Hepatocyte (in vitro differentiated cells): ENCODE measurements at regions not wholly inside any gene's neighbourhood (a gene's known extent, or its start where the extent isn't known, plus 50 kb on each side); places are given as distances from the start of the nearest gene placed in this dataset.

ENCODE experiments used
- DNase-seq: peaks from one replicate; pipeline ENCODE4 v3.0.0-alpha.2; 2016; ENCODE audit warnings: low spot score
- H2AFZ ChIP-seq: fragments of 200-600 bp; sonication (generic); 2 replicates; pipeline ENCODE4 v1.6.0; 2016; ENCODE audit warnings: antibody characterized with exemption, mild to moderate bottlenecking
- H3K27ac ChIP-seq: fragments of 200-600 bp; sonication (generic); 2 replicates; pipeline ENCODE4 v1.5.1; 2016; ENCODE audit warnings: mild to moderate bottlenecking
- H3K27me3 ChIP-seq: fragments of 200-600 bp; sonication (generic); 2 replicates; pipeline ENCODE4 v1.6.1; 2016
- H3K36me3 ChIP-seq: fragments of 200-600 bp; sonication (generic); replicated peaks from 2 replicates; pipeline ENCODE4 v1.5.1; 2016; ENCODE audit warnings: low read depth; ENCODE audit not compliant: insufficient read depth
- H3K4me1 ChIP-seq: fragments of 200-600 bp; sonication (generic); 2 replicates; pipeline ENCODE4 v1.5.1; 2016; ENCODE audit warnings: mild to moderate bottlenecking, moderate library complexity; ENCODE audit not compliant: insufficient read depth
- H3K4me2 ChIP-seq: fragments of 200-600 bp; sonication (generic); 2 replicates; pipeline ENCODE4 v1.6.0; 2016
- H3K4me3 ChIP-seq: fragments of 200-600 bp; sonication (generic); 2 replicates; pipeline ENCODE4 v1.5.1; 2016; ENCODE audit warnings: mild to moderate bottlenecking
- H3K79me2 ChIP-seq: fragments of 200-600 bp; sonication (generic); 2 replicates; pipeline ENCODE4 v1.6.0; 2017; ENCODE audit warnings: mild to moderate bottlenecking
- H3K9me2 ChIP-seq: fragments of 200-600 bp; sonication (generic); replicated peaks from 2 replicates; pipeline ENCODE4 v1.6.0; 2017; ENCODE audit warnings: mild to moderate bottlenecking; ENCODE audit not compliant: insufficient read depth
- H3K9me3 ChIP-seq: fragments of 200-600 bp; sonication (generic); 2 replicates; pipeline ENCODE4 v1.5.1; 2016; ENCODE audit warnings: low read depth, mild to moderate bottlenecking
- H4K20me1 ChIP-seq: fragments of 200-600 bp; sonication (generic); 2 replicates; pipeline ENCODE4 v1.6.0; 2016; ENCODE audit warnings: mild to moderate bottlenecking; ENCODE audit not compliant: insufficient read depth, poor library complexity, severe bottlenecking
- CTCF ChIP-seq: fragments of 200-600 bp; sonication (generic); IDR thresholded peaks from 2 replicates; pipeline ENCODE4 v1.5.1; 2016; ENCODE audit warnings: antibody characterized with exemption, mild to moderate bottlenecking; ENCODE audit not compliant: poor library complexity
- EZH2 ChIP-seq: fragments of 200-600 bp; sonication (generic); IDR thresholded peaks from 2 replicates; pipeline ENCODE4 v1.6.1; 2016; ENCODE audit warnings: antibody characterized with exemption, mild to moderate bottlenecking, borderline replicate concordance
- EZH2phosphoT487 ChIP-seq: fragments of 200-600 bp; sonication (generic); IDR thresholded peaks from one replicate; pipeline ENCODE4 v1.6.1; 2018; ENCODE audit warnings: antibody characterized with exemption, mild to moderate bottlenecking, low read depth, moderate library complexity; ENCODE audit not compliant: unreplicated experiment, severe bottlenecking
- WGBS: methylation state at CpG from one replicate; pipeline ENCODE4 v1.1.6; 2016; ENCODE audit warnings: low lambda C conversion rate; ENCODE audit errors: missing lambda C conversion rate; 5-methylcytosine and 5-hydroxymethylcytosine counted together

- no peaks in the 10 kb centered on the region for H3K4me1 ChIP-seq
- WGBS = 61% methylated on average over 4 of the region's 4 CpGs
- H3K4me2 ChIP-seq = no peak overlapping the region
- no peaks in the 10 kb centered on the region for H3K27me3 ChIP-seq
- H3K9me3 ChIP-seq = no peaks in the 10 kb centered on the region
- no peak overlapping the region for H3K4me3 ChIP-seq
- H3K9me2 ChIP-seq = no peaks in the 10 kb centered on the region
- H3K79me2 ChIP-seq = no peaks in the 10 kb centered on the region
- no peaks in the 10 kb centered on the region for H4K20me1 ChIP-seq
- H3K36me3 ChIP-seq = no peaks in the 10 kb centered on the region
- H3K27ac ChIP-seq = no peak overlapping the region
- no peak for DNase-seq
- no peak overlapping the region for H2AFZ ChIP-seq
- no peak for TF ChIP-seq EZH2phosphoT487
- no peak for TF ChIP-seq EZH2
- TF ChIP-seq CTCF = no peak
These were observed 85.4 kb upstream of the VOPP1 start for GRCh38 chr7:55657654-55658053.

GRCh38 chr7:55651057-55651456 is 78.8 kb upstream of the VOPP1 start:
- Histone ChIP-seq H3K27ac (no peak overlapping the region), H3K4me3 (no peak overlapping the region), H3K4me1 (no peaks in the 10 kb centered on the region), H3K9me2 (no peaks in the 10 kb centered on the region), H4K20me1 (no peaks in the 10 kb centered on the region), H2AFZ (no peak overlapping the region), H3K36me3 (no peaks in the 10 kb centered on the region), H3K27me3 (no peaks in the 10 kb centered on the region), H3K79me2 (no peaks in the 10 kb centered on the region), H3K4me2 (no peak overlapping the region), H3K9me3 (no peaks in the 10 kb centered on the region)
- no peak for TF ChIP-seq CTCF
- no peak for TF ChIP-seq EZH2phosphoT487
- TF ChIP-seq EZH2 = no peak
- WGBS = 55% methylated on average over 2 of the region's 2 CpGs
- no peak for DNase-seq

DNA sequence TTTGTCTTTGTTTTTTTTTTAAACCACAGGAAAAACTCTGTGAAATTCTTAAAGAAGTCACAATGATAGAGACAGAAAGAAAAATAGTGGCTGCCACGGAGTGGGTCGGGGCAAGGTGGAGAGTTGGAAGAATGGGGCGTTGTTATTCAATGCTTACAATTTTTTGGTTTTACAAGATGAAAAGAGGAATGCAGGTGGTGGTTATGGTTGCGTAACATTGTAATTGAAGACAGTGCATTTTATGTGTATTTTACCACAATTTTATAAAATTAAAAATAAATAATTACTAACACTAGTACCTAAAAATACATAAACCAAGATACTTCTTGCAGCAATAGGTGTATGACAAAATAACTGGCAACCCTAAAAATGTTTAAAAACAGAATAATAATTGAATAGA is 76.9 kb upstream of the VOPP1 start:
- DNase-seq = no peak
- Histone ChIP-seq H3K27ac (no peak overlapping the region), H3K9me3 (no peaks in the 10 kb centered on the region), H3K9me2 (no peaks in the 10 kb centered on the region), H3K4me2 (no peak overlapping the region), H3K4me3 (no peak overlapping the region), H3K36me3 (no peaks in the 10 kb centered on the region), H3K27me3 (no peaks in the 10 kb centered on the region), H4K20me1 (no peaks in the 10 kb centered on the region), H3K4me1 (no peaks in the 10 kb centered on the region), H2AFZ (no peak overlapping the region), H3K79me2 (no peaks in the 10 kb centered on the region)
- TF ChIP-seq EZH2 = no peak
- TF ChIP-seq EZH2phosphoT487 = no peak
- TF ChIP-seq CTCF = no peak
- 96% methylated on average over 4 of the region's 4 CpGs for WGBS

- TF ChIP-seq CTCF (no peak), EZH2 (no peak), EZH2phosphoT487 (no peak)
- Histone ChIP-seq H3K79me2 (no peaks in the 10 kb centered on the region), H3K4me2 (no peak overlapping the region), H2AFZ (no peak overlapping the region), H3K4me3 (no peak overlapping the region), H3K27ac (no peak overlapping the region), H3K4me1 (no peaks in the 10 kb centered on the region), H4K20me1 (no peaks in the 10 kb centered on the region), H3K9me2 (no peaks in the 10 kb centered on the region), H3K36me3 (no peaks in the 10 kb centered on the region), H3K9me3 (no peaks in the 10 kb centered on the region), H3K27me3 (no peaks in the 10 kb centered on the region)
- DNase-seq = no peak
- 74% methylated on average over 3 of the region's 3 CpGs for WGBS
These were observed 72.3 kb upstream of the VOPP1 start for GRCh38 chr7:55644567-55644966.
